HL-60 (cell line): ENCODE measurements at regions not wholly inside any gene's neighbourhood (a gene's known extent, or its start where the extent isn't known, plus 50 kb on each side); places are given as distances from the start of the nearest gene placed in this dataset.

Experiments used
- DNase-seq, 2 experiments: peaks; one replicate each; pipeline ENCODE4 v3.0.0-alpha.2; 2010 to 2020; ENCODE audit warnings: low read depth in 1 of 2, low spot score in 1 of 2
- H3K27ac ChIP-seq: fragments of 250-450 bp; sonication (Bioruptor Pico); replicated peaks from 2 replicates; pipeline ENCODE4 v1.5.1; 2020; ENCODE audit warnings: mild to moderate bottlenecking, moderate library complexity
- H3K27me3 ChIP-seq: fragments of 250-450 bp; sonication (Bioruptor Pico); 2 replicates; pipeline ENCODE4 v1.5.1; 2021; ENCODE audit warnings: mild to moderate bottlenecking, moderate library complexity; ENCODE audit not compliant: insufficient read depth, poor library complexity, severe bottlenecking
- H3K4me3 ChIP-seq: replicated peaks from 2 replicates; pipeline ENCODE4 v1.5.1; 2011; ENCODE audit warnings: mild to moderate bottlenecking, control low read depth, low read length; ENCODE audit not compliant: insufficient read depth
- CTCF ChIP-seq: IDR thresholded peaks from one replicate; pipeline ENCODE4 v1.5.1; 2011; ENCODE audit warnings: low read length, control low read depth, inconsistent platforms; ENCODE audit not compliant: insufficient read depth
- GABPA ChIP-seq: IDR thresholded peaks from 2 replicates; pipeline ENCODE4 v1.6.1; 2012; ENCODE audit warnings: low read depth
- POLR2AphosphoS5 ChIP-seq: IDR thresholded peaks from 2 replicates; pipeline ENCODE4 v1.6.1; 2012; ENCODE audit warnings: low read depth
- REST ChIP-seq: IDR thresholded peaks from 2 replicates; pipeline ENCODE4 v1.6.1; 2012; ENCODE audit warnings: low read depth; ENCODE audit not compliant: insufficient replicate concordance
- SPI1 ChIP-seq: IDR thresholded peaks from 2 replicates; pipeline ENCODE4 v1.6.1; 2012; ENCODE audit warnings: low read depth, mild to moderate bottlenecking, borderline replicate concordance

- Histone ChIP-seq H3K27me3 (no peaks in the 10 kb centered on the region), H3K4me3 (no peak overlapping the region), H3K27ac (no peak overlapping the region)
- DNase-seq: no peak
- TF ChIP-seq REST (no peak), GABPA (no peak), CTCF (no peak), POLR2AphosphoS5 (no peak), SPI1 (no peak)
Observed at GRCh38 chr5:61752588-61752987, 420.5 kb downstream of the ZSWIM6 start.

DNA sequence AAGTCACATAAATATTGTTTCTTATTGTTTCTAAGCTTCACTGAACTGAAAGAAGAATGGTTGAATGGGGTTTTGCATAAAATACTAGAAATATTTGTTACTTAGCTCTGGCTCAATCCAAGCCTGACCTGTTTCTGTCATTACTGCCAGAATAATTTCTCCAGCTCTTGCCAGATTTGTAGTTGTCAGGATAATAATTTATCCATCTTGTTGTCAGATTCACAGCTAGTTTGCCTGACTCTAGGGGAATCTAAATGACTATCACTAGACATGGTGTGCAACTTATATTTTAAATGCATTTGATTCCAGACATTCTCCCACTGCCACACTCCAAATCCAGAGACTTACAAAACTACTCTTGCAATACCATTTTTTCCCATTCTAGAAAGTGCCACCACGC, 422.7 kb downstream of the ZSWIM6 start:
- DNase-seq: no peak
- Histone ChIP-seq H3K4me3 (no peak overlapping the region), H3K27ac (no peak overlapping the region), H3K27me3 (no peaks in the 10 kb centered on the region)
- no peak for TF ChIP-seq SPI1
- no peak for TF ChIP-seq POLR2AphosphoS5
- TF ChIP-seq CTCF: no peak
- TF ChIP-seq GABPA: no peak
- no peak for TF ChIP-seq REST

DNA sequence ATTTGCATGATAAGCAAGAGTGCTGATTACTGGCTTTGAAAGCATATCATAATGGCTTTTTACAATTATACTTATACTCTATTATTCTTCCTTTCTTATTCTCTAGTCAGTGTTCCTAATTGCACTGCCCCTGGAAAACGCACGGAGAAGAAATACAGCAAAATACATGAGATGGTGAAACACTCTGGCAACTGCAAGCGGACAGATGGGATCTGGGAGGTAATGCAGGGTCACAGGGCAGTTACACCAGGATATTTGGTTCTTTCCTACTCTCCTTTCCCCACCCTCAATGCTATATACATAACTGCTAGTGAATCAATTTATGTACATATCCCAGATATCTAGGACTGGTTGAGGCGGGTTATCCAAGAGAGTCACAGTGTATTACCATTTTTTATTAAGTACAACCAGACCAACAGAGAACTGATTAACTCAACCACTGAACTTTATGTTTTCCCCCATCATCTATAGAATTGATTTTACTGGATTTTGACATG, 423.7 kb downstream of the ZSWIM6 start:
- no peak overlapping the region for H3K4me3 ChIP-seq
- no peak for DNase-seq
- H3K27me3 ChIP-seq: no peaks in the 10 kb centered on the region
- no peak for TF ChIP-seq GABPA
- no peak overlapping the region for H3K27ac ChIP-seq

DNA sequence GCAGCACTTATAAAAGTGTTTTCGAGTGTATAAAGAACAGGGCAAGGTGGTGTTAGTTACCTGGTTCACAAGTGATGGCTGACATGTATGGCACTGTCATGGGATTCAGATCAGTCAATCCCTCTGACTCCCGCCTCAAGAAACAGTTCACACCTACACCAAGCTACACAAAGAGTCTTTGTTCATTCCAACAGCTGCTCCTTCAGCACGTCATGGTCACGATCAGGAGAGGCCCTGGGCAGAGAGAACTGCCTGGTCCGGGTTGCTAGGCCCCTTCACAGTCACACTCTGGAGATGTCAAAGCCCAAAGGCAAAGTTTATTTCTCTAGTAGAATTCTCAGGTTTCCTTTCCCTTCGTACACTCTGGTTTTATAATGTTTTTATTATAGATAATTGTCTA, 426.7 kb downstream of the ZSWIM6 start:
- H3K27ac ChIP-seq: no peak overlapping the region
- TF ChIP-seq SPI1: no peak
- no peak for TF ChIP-seq GABPA
- no peak for TF ChIP-seq POLR2AphosphoS5
- no peak for TF ChIP-seq CTCF
- TF ChIP-seq REST: no peak
- DNase-seq: no peak
- H3K4me3 ChIP-seq: no peak overlapping the region
- no peaks in the 10 kb centered on the region for H3K27me3 ChIP-seq
